SK-N-SH (cell line): ENCODE measurements at regions not wholly inside any gene's neighbourhood (a gene's known extent, or its start where the extent isn't known, plus 50 kb on each side); places are given as distances from the start of the nearest gene placed in this dataset.

Experiments used
- CTCF ChIP-seq: fragments of 200-600 bp; sonication (generic); IDR thresholded peaks from 2 replicates; pipeline ENCODE4 v1.6.1; 2017; ENCODE audit warnings: antibody characterized with exemption, mild to moderate bottlenecking, moderate library complexity
- GABPA ChIP-seq: IDR thresholded peaks from 2 replicates; pipeline ENCODE4 v1.4.0; 2012; ENCODE audit warnings: low read depth, mild to moderate bottlenecking
- MAX ChIP-seq: IDR thresholded peaks from 2 replicates; pipeline ENCODE4 v1.4.0; 2012; ENCODE audit warnings: low read depth
- NFIC ChIP-seq: IDR thresholded peaks from 2 replicates; pipeline ENCODE4 v1.4.0; 2012; ENCODE audit warnings: borderline replicate concordance
- PBX3 ChIP-seq: IDR thresholded peaks from 2 replicates; pipeline ENCODE4; 2012
- SIN3A ChIP-seq: IDR thresholded peaks from 2 replicates; pipeline ENCODE4 v1.6.1; 2012; ENCODE audit warnings: low read depth, mild to moderate bottlenecking, low read length, moderate library complexity, borderline replicate concordance
- TAF1 ChIP-seq: IDR thresholded peaks from 2 replicates; pipeline ENCODE4 v1.6.1; 2012; ENCODE audit warnings: low read depth, mild to moderate bottlenecking, low read length, moderate library complexity, borderline replicate concordance

- TF ChIP-seq NFIC, result no peak
- TF ChIP-seq CTCF, result no peak
- no peak for TF ChIP-seq MAX
- TF ChIP-seq SIN3A, result no peak
- no peak for TF ChIP-seq PBX3
- TF ChIP-seq TAF1, result no peak
- no peak for TF ChIP-seq GABPA
Observed at GRCh38 chr16:64493709-64494108, 628.2 kb downstream of the CDH11 start.
